Keratinocyte (primary cell): ENCODE measurements at regions not wholly inside any gene's neighbourhood (a gene's known extent, or its start where the extent isn't known, plus 50 kb on each side); places are given as distances from the start of the nearest gene placed in this dataset.

Experiments
- CTCF ChIP-seq, 3 experiments: IDR thresholded peaks in 1 of 3; conservative IDR thresholded peaks in 1 of 3; optimal IDR thresholded peaks in 1 of 3; 2 replicates in 2 of 3; 3 replicates in 1 of 3; pipeline versions ENCODE3 to v1.5.1; 2011; ENCODE audit warnings: low read length in 3 of 3, mild to moderate bottlenecking in 3 of 3, moderate library complexity in 2 of 3, control low read depth in 1 of 3, inconsistent platforms in 1 of 3; ENCODE audit not compliant: insufficient read depth in 2 of 3; ENCODE audit errors: extremely low read depth in 1 of 3
- EZH2 ChIP-seq: IDR thresholded peaks from one replicate; pipeline ENCODE4 v1.6.1; 2012; ENCODE audit warnings: inconsistent platforms, mild to moderate bottlenecking, low read length, moderate library complexity

- TF ChIP-seq CTCF (optimal IDR thresholded peaks at IDR 0.05 in 1 of 3, IDR thresholded peaks at IDR 0.05 in 1 of 3, conservative IDR thresholded peaks at IDR 0.05 in 1 of 3; ENCODE audit: extremely low read depth in 1 of 3, insufficient read depth in 2 of 3, low read length in 3 of 3) (no peak), EZH2 (no peak)
Measured at GRCh38 chr2:195543902-195544894, 112.8 kb upstream of the SLC39A10 start.
